Pancreas (tissue), 10 donors: ENCODE measurements at regions not wholly inside any gene's neighbourhood (a gene's known extent, or its start where the extent isn't known, plus 50 kb on each side); places are given as distances from the start of the nearest gene placed in this dataset.

Experiments
- ATAC-seq, 4 donors: fragments of 200-7000 bp; cut with Tn5 transposase; one replicate each; pipeline versions ENCODE4 v1.8.0 to v1.9.1; 2020; ENCODE audit warnings: mild to moderate bottlenecking in 4 of 4, moderate library complexity in 4 of 4
- DNase-seq, 6 donors: peaks; one replicate each; pipeline ENCODE4 v3.0.0-alpha.2; 2020
- FAIRE-seq: peaks from 2 replicates; lab custom pipeline; 2012; peaks lifted over from hg19 to GRCh38; lab: Jason Lieb, UNC
- H3K27ac ChIP-seq, 4 donors: fragments of 200-600 bp; sonication (generic); 1 replicate in 3 of 4; 2 replicates in 1 of 4; pipeline versions ENCODE4 v1.5.0 to v1.8.0; 2020
- H3K27me3 ChIP-seq, 4 donors: fragments of 200-600 bp; one replicate each; pipeline ENCODE4 v1.8.0; 2021
- H3K36me3 ChIP-seq, 3 donors: fragments of 200-600 bp; sonication (generic) in 1 of 3; one replicate each; pipeline versions ENCODE4 v1.5.0 to v1.8.0; 2020 to 2021
- H3K4me1 ChIP-seq, 3 donors: fragments of 200-600 bp; one replicate each; pipeline ENCODE4 v1.8.0; 2021
- H3K4me3 ChIP-seq, 4 donors: fragments of 200-600 bp; sonication (generic) in 2 of 4; one replicate each; pipeline versions ENCODE4 v1.5.0 to v1.8.0; 2020 to 2021
- H3K9me3 ChIP-seq, 4 donors: fragments of 200-600 bp; one replicate each; pipeline ENCODE4 v1.8.0; 2021
- WGBS, 2 donors: extraction: QIAGEN DNeasy Blood & Tissue Kit; methylation state at CpG; one replicate each; pipeline ENCODE4 v1.1.7; 2013; 5-methylcytosine and 5-hydroxymethylcytosine counted together
- intact Hi-C, 3 donors: fragments of 100-400 bp; cut with DNase I; formaldehyde crosslinking; loops; one replicate each; pipeline versions ENCODE4 v1.11.1 to v1.14.2; 2022
- TF ChIP-seq, protein P1 (sequence below), 4 donors: fragments of 200-600 bp; sonication (generic) in 3 of 4; IDR thresholded peaks; one replicate each; pipeline versions ENCODE4 v1.5.0 to v1.8.0; 2021; ENCODE audit warnings: antibody characterized with exemption in 4 of 4
- donor health status: healthy with polysubstance abuse.
- donor health status: DM: no; HTN: no; CAD: no; lungs with moderate emphysema.
- donor health status: DM: no; HTN: no; CAD: no.
- donor health status: control.
- donor health status: control.
- donor health status: Bipolar disorder and iron deficiency.
- donor health status: DM: yes; HTN: yes; CAD: no.
- donor health status: DM: no; HTN: no; CAD: no.
- donor health status: DM: no; HTN: no; CAD: no.
- donor health status: DM: yes; HTN: yes; CAD: no.

GRCh38 chr17:71313866-71314265 is 807.0 kb upstream of the SOX9 start:
- no peak for DNase-seq
- Histone ChIP-seq H3K4me3 (no peak overlapping the region), H3K9me3 (no peaks in the 10 kb centered on the region), H3K27ac (no peak overlapping the region), H3K4me1 (no peaks in the 10 kb centered on the region), H3K36me3 (no peaks in the 10 kb centered on the region), H3K27me3 (no peaks in the 10 kb centered on the region)
- no peak for ATAC-seq
- no peak for FAIRE-seq
- TF ChIP-seq, protein P1, sequence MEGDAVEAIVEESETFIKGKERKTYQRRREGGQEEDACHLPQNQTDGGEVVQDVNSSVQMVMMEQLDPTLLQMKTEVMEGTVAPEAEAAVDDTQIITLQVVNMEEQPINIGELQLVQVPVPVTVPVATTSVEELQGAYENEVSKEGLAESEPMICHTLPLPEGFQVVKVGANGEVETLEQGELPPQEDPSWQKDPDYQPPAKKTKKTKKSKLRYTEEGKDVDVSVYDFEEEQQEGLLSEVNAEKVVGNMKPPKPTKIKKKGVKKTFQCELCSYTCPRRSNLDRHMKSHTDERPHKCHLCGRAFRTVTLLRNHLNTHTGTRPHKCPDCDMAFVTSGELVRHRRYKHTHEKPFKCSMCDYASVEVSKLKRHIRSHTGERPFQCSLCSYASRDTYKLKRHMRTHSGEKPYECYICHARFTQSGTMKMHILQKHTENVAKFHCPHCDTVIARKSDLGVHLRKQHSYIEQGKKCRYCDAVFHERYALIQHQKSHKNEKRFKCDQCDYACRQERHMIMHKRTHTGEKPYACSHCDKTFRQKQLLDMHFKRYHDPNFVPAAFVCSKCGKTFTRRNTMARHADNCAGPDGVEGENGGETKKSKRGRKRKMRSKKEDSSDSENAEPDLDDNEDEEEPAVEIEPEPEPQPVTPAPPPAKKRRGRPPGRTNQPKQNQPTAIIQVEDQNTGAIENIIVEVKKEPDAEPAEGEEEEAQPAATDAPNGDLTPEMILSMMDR (IDR thresholded peaks at IDR 0.05), result no peak
- WGBS, 2 donors, result 54 to 58% methylated on average over 3 of the region's 3 CpGs
- intact Hi-C loops, result no loop called here

GRCh38 chr17:71315568-71315967 is 805.3 kb upstream of the SOX9 start:
- TF ChIP-seq, protein P1 (IDR thresholded peaks at IDR 0.05), result no peak
- 78 to 89% methylated on average over 3 of the region's 3 CpGs for WGBS, 2 donors
- no peak overlapping the region for H3K4me3 ChIP-seq
- no peak overlapping the region for H3K27ac ChIP-seq
- ATAC-seq (no peak), FAIRE-seq (no peak), DNase-seq (no peak)
- no peaks in the 10 kb centered on the region for H3K36me3 ChIP-seq
- H3K9me3 ChIP-seq, result no peaks in the 10 kb centered on the region
- H3K27me3 ChIP-seq, result no peaks in the 10 kb centered on the region
- H3K4me1 ChIP-seq, result no peaks in the 10 kb centered on the region
- intact Hi-C loops, result no loop called here

DNA sequence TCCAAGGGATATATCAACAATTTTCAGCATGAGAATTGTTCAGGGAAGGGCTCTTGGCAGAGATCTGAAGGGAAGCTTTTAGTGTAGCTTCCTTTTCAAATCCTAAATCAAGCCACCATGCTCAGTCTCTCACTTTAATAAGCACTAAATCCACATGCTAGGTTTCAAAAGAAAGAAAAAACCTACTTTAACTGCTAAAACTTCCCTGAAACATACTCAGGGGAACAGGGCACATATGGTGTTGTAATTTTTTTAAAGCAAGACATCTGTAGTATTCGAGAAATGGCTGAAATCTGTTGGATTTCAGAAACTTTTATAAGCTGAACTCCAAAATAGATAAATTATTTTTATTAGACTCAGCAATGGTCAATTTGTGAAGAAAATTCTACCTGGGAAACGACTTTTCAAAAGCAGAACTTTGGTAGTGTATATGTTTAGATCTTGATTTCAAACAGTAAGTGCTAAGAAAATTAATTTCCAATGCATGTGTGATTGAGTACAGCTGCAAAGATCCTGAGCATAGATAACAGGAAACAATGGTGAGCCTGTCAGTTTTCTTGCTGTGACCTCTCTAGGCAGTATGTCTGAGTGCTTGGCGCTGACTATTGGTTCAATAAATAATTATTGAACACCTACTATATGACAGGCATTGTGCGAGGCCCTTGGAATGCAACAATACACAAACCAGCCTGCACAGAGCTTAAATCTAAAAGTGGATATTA is 804.5 kb upstream of the SOX9 start:
- TF ChIP-seq, protein P1 (IDR thresholded peaks at IDR 0.05), result no peak
- DNase-seq, result no peak
- H3K4me3 ChIP-seq, result no peak overlapping the region
- H3K36me3 ChIP-seq, result no peaks in the 10 kb centered on the region
- intact Hi-C loops, result no loop called here
- ATAC-seq, result no peak
- H3K4me1 ChIP-seq, result no peaks in the 10 kb centered on the region
- WGBS, 2 donors, result 58 to 63% methylated on average over 4 of the region's 4 CpGs
- H3K9me3 ChIP-seq, result no peaks in the 10 kb centered on the region
- no peak for FAIRE-seq
- H3K27ac ChIP-seq, result no peak overlapping the region
- no peaks in the 10 kb centered on the region for H3K27me3 ChIP-seq

- Histone ChIP-seq H3K27ac (no peak overlapping the region), H3K9me3 (no peaks in the 10 kb centered on the region), H3K36me3 (no peaks in the 10 kb centered on the region), H3K4me3 (no peak overlapping the region), H3K27me3 (no peaks in the 10 kb centered on the region), H3K4me1 (no peaks in the 10 kb centered on the region)
- 62 to 75% methylated on average over 6 of the region's 6 CpGs for WGBS, 2 donors
- no peak for FAIRE-seq
- intact Hi-C loops, result no loop called here
- no peak for DNase-seq
- ATAC-seq, result no peak
- TF ChIP-seq, protein P1 (IDR thresholded peaks at IDR 0.05), result no peak
Observed at GRCh38 chr17:71320009-71320796, 800.6 kb upstream of the SOX9 start.

GRCh38 chr17:71325117-71325516 is 795.7 kb upstream of the SOX9 start:
- H3K4me3 ChIP-seq, result no peak overlapping the region
- DNase-seq (no peak), ATAC-seq (no peak), FAIRE-seq (no peak)
- H3K36me3 ChIP-seq, result no peaks in the 10 kb centered on the region
- intact Hi-C loops, result no loop called here
- no peaks in the 10 kb centered on the region for H3K9me3 ChIP-seq
- WGBS, 2 donors, result 46 to 47% methylated on average over 1 of the region's 1 CpG
- H3K27ac ChIP-seq, result no peak overlapping the region
- peaks cover 0 to 22% (median 6%) of the 10 kb centered on the region in 3 donors for H3K4me1 ChIP-seq
- TF ChIP-seq, protein P1 (IDR thresholded peaks at IDR 0.05), result no peak
- no peaks in the 10 kb centered on the region for H3K27me3 ChIP-seq
